Ovary (tissue), 7 donors: ENCODE measurements at regions not wholly inside any gene's neighbourhood (a gene's known extent, or its start where the extent isn't known, plus 50 kb on each side); places are given as distances from the start of the nearest gene placed in this dataset.

Source experiments
- DNase-seq, 5 donors: peaks; one replicate each; pipeline ENCODE4 v3.0.0-alpha.2; 2019 to 2020
- H3K27ac ChIP-seq, 2 donors: fragments of 200-600 bp; one replicate each; pipeline versions ENCODE4 v1.5.1 to v1.8.0; 2019 to 2022
- H3K27me3 ChIP-seq: fragments of 200-600 bp; one replicate; pipeline ENCODE4 v1.8.0; 2022
- H3K36me3 ChIP-seq: fragments of 200-600 bp; sonication (generic); one replicate; pipeline ENCODE4 v1.5.1; 2019
- H3K4me1 ChIP-seq: one replicate; pipeline ENCODE4 v1.8.1; 2013; ENCODE audit warnings: mild to moderate bottlenecking, moderate library complexity; ENCODE audit not compliant: insufficient read depth
- H3K4me3 ChIP-seq: fragments of 200-600 bp; sonication (generic); one replicate; pipeline ENCODE4 v1.5.1; 2017
- H3K9me3 ChIP-seq, 2 donors: fragments of 200-600 bp in 1 of 2; sonication (generic) in 1 of 2; one replicate each; pipeline versions ENCODE4 v1.5.1 to v1.8.1; 2013 to 2019; ENCODE audit warnings: mild to moderate bottlenecking in 1 of 2, moderate library complexity in 1 of 2
- EP300 ChIP-seq: sonication (generic); formaldehyde crosslinking; IDR thresholded peaks from one replicate; pipeline ENCODE4 v1.6.1; 2017; ENCODE audit warnings: antibody characterized with exemption
- POLR2A ChIP-seq: fragments of 450-650 bp; IDR thresholded peaks from one replicate; pipeline ENCODE4 v1.6.1; 2017; ENCODE audit warnings: antibody characterized with exemption, mild to moderate bottlenecking, moderate library complexity
- WGBS, 3 donors: extraction: QIAGEN DNeasy Blood & Tissue Kit in 1 of 3; methylation state at CpG; one replicate each; pipeline versions ENCODE4 v1.1.5 to v1.1.7; 2013 to 2017; 5-methylcytosine and 5-hydroxymethylcytosine counted together
- intact Hi-C, 4 donors: fragments of 100-400 bp; cut with DNase I; formaldehyde crosslinking; loops; one replicate each; pipeline versions ENCODE4 v1.11.0 to v1.15.1; 2022 to 2023
- TF ChIP-seq, protein P1 (sequence below), 3 donors: fragments of 450-650 bp in 2 of 3; fragments of 200-600 bp in 1 of 3; IDR thresholded peaks; one replicate each; pipeline versions ENCODE4 v1.5.1 to v1.8.0; 2016 to 2022; ENCODE audit warnings: antibody characterized with exemption in 3 of 3, mild to moderate bottlenecking in 1 of 3
- donor health status: DM: no; HTN: no; CAD: no; lungs with moderate emphysema.
- donor health status: DM: no; HTN: no; CAD: no.
- donor health status: Bipolar disorder and iron deficiency.
- donor health status: DM: no; HTN: no; CAD: no.
- donor health status: DM: yes; HTN: yes; CAD: no.

DNA sequence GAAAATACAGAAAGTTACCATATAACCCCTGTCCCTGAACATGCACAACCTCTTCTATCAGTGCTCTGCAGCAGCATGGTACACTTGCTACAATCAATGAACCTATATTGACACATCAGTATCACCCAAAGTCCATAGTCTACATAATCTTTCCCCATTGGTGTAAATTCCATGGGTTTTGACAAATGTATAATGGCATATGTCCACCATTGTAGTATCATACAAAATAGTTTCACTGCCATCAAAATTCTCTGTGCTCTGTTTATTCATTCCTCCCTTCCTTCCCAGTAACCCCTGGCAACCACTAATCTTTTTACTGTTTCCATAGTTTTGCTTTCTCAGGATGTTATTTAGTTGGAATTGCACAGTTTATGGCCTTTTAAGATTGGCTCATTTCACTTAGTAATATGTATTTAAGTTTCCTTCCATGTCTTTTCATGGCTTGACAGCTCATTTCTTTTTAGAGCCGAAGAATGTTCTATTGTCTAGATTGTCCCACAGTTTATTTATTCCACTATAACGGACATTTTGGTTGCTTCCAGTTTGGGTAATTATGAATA, 1707.0 kb downstream of the EFNA5 start:
- WGBS, 3 donors: 44 to 95% (median 68%) methylated on average over 2 of the region's 2 CpGs
- intact Hi-C loops: no loop called here
- no peak for TF ChIP-seq EP300
- TF ChIP-seq, protein P1, sequence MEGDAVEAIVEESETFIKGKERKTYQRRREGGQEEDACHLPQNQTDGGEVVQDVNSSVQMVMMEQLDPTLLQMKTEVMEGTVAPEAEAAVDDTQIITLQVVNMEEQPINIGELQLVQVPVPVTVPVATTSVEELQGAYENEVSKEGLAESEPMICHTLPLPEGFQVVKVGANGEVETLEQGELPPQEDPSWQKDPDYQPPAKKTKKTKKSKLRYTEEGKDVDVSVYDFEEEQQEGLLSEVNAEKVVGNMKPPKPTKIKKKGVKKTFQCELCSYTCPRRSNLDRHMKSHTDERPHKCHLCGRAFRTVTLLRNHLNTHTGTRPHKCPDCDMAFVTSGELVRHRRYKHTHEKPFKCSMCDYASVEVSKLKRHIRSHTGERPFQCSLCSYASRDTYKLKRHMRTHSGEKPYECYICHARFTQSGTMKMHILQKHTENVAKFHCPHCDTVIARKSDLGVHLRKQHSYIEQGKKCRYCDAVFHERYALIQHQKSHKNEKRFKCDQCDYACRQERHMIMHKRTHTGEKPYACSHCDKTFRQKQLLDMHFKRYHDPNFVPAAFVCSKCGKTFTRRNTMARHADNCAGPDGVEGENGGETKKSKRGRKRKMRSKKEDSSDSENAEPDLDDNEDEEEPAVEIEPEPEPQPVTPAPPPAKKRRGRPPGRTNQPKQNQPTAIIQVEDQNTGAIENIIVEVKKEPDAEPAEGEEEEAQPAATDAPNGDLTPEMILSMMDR (IDR thresholded peaks at IDR 0.05): no peak
- TF ChIP-seq POLR2A: no peak
- no peak overlapping the region for H3K27ac ChIP-seq
- H3K4me3 ChIP-seq: no peak overlapping the region
- no peaks in the 10 kb centered on the region for H3K36me3 ChIP-seq
- no peaks in the 10 kb centered on the region for H3K9me3 ChIP-seq
- H3K27me3 ChIP-seq: no peaks in the 10 kb centered on the region
- no peaks in the 10 kb centered on the region for H3K4me1 ChIP-seq
- no peak for DNase-seq

DNA sequence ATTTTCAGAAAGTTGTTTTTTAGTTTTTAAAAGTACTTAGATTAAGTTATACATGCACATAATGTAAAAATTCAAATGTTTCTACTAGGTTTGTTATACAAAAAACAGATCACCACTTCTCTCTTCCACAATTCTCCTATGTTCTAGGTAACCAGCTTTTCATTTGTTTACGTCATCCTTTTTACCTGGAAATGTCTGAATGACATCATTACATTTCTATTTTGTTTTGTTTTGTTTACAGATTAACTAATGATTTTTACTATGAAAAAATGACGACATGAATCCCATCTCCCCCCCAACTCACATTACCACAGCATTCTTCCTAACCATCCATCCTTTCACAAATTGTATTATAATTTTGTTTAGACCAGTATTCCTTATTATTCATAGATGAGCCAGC, 1709.2 kb downstream of the EFNA5 start:
- Histone ChIP-seq H3K36me3 (no peaks in the 10 kb centered on the region), H3K4me3 (no peak overlapping the region), H3K4me1 (no peaks in the 10 kb centered on the region), H3K27me3 (no peaks in the 10 kb centered on the region), H3K9me3 (no peaks in the 10 kb centered on the region), H3K27ac (no peak overlapping the region)
- DNase-seq: no peak
- no peak for TF ChIP-seq EP300
- TF ChIP-seq, protein P1 (IDR thresholded peaks at IDR 0.05): no peak
- no peak for TF ChIP-seq POLR2A
- intact Hi-C loops: no loop called here
- 85 to 89% (median 86%) methylated on average over 2 of the region's 2 CpGs for WGBS, 3 donors

GRCh38 chr5:105956456-105957196, 1714.1 kb downstream of the EFNA5 start:
- intact Hi-C loops: no loop called here
- Histone ChIP-seq H3K36me3 (no peaks in the 10 kb centered on the region), H3K9me3 (no peaks in the 10 kb centered on the region), H3K27me3 (no peaks in the 10 kb centered on the region), H3K4me1 (no peaks in the 10 kb centered on the region), H3K27ac (no peak overlapping the region), H3K4me3 (no peak overlapping the region)
- no peak for TF ChIP-seq POLR2A
- TF ChIP-seq, protein P1 (IDR thresholded peaks at IDR 0.05): no peak
- TF ChIP-seq EP300: no peak
- WGBS, 3 donors: 83 to 88% (median 88%) methylated on average over 1 of the region's 1 CpG
- no peak for DNase-seq

DNA sequence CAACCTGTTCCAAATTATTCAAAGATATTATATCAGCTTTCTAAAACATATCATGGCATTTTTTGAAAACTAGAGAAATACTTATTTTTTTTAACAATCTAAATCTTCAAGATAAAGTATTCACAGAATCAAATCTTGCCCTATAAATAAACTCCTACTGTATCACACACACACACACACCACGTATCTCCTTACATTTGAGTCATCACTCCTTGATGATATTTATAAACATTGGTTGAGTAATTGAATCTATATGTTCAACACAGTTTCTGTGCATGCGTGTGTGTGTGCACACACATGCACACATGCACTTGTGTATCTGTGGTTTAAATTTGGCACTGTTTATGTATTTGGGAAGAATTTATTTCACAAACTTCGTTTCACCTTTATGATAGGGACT, 1716.4 kb downstream of the EFNA5 start:
- Histone ChIP-seq H3K36me3 (no peaks in the 10 kb centered on the region), H3K4me1 (no peaks in the 10 kb centered on the region), H3K27me3 (no peaks in the 10 kb centered on the region), H3K27ac (no peak overlapping the region), H3K9me3 (no peaks in the 10 kb centered on the region), H3K4me3 (no peak overlapping the region)
- no peak for DNase-seq
- intact Hi-C loops: no loop called here
- 86 to 88% (median 87%) methylated on average over 3 of the region's 3 CpGs for WGBS, 3 donors
- TF ChIP-seq, protein P1 (IDR thresholded peaks at IDR 0.05): no peak
- TF ChIP-seq EP300 (no peak), POLR2A (no peak)
